GM21515 (cell line): ENCODE measurements at regions not wholly inside any gene's neighbourhood (a gene's known extent, or its start where the extent isn't known, plus 50 kb on each side); places are given as distances from the start of the nearest gene placed in this dataset.
"Not testable (repeated sequence)": the region's sequence is repeated elsewhere in the genome, so short reads cannot be mapped to it uniquely, and the experiment has no call there.

ENCODE experiments used
- ATAC-seq: cut with Tn5 transposase; IDR thresholded peaks from one replicate; pipeline ENCODE4 v1.9.1; 2021; ENCODE audit not compliant: unreplicated experiment

DNA sequence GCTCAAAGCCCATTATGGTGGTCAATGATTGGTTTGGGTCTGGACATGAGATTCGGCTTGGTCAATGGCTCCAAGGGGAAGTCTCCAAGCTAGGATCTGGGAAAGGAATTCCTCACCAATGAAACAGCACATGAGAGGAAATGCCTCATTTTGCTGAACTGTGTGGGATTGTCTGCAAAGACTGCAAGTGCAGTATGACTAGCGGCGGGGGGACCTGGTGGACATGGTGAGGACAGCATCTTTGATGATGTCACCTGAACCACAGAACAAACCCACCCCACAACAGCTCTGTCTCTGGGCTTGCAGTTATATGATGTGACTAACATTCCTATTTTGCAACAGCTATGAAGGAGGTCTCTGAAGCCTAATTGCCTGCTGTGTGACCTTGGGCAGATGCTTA, 50.6 kb upstream of the NKD1 start:
- no peak for ATAC-seq

GRCh38 chr16:50496990-50497389, 51.2 kb upstream of the NKD1 start:
- ATAC-seq: no peak

DNA sequence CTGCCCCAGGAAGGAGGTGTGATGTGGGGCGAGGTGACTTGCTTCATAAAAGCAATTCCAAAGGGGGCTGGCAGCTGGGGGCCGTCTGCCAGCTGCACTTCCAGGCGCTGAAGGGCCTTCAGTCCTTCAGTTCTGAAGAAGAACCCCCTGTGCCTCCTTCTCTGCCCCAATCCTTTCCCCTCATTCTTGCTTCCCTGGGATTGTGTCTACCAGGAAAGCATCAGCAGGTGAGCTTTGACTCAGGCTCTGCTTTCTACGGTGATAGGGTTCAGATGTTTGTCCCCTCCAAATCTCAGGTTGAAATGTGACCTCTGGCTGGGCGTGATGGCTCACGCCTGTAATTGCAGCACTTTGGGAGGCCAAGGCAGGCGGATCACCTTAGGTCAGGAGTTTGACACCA, 52.5 kb upstream of the NKD1 start:
- no peak for ATAC-seq

DNA sequence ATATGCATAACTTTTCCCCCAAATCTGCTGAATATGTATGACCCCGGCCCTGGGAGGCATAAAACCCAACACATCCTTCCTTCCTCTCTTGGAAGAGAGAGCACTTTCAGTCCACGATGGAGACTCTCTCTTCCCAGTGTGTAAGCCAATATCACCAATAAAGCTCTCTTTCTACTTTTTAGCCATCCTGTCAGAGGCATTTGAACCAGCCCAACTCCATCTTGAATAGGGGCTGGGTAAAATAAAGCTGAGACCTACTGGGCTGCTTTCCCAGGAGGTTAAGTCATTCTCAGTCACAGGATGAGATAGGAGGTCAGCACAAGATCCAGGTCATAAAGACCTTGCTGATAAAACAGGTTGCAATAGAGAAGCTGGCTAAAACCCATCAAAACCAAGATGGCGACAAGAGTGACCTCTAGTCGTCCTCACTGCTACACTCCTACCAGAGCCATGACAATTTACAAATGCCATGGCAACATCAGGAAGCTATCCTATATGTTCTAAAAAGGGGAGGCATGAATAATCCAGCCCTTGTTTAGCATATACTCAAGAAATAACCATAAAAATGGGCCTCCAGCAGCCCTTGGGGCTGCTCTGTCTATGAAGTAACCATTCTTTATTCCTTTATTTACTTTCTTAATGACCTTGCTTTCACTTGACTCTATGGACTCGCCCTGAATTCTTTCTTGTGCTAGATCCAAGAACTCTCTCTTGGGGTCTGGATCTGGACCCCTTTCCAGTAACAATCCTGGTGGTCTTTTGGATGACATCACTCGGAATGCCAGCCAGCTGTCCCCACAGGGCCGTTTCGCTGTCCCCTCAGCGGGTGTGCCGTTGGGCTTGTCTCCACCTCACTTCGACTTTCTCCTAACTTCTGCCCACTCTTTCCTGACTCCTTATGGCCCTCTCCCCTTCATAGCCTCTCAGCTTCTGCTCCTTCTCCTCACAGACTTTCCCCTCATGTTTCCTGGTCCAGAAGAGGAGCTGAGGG, 53.4 kb upstream of the NKD1 start:
- ATAC-seq: no peak

GRCh38 chr16:50491516-50491915, 56.7 kb upstream of the NKD1 start:
- no peak for ATAC-seq

DNA sequence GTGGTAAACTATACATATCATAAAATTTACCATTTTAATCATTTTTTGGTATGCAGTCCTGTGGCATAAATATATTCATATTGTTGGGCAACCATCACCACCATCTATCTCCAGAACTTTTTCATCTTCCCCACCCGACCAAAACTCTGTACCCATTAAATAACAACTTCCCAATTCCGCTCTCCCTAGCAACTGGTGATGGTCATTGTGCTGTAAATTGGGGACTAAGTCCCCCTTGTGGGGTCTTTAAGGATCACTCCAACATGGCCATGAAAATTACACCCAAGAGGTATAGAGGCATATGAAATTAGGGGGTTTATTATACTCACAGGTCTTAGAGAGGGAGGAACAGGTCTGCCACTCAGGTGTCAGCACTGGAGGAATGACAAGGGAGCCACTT, 57.4 kb upstream of the NKD1 start:
- ATAC-seq: no peak

- no peak for ATAC-seq
Observed at GRCh38 chr16:50489182-50489581, 59.0 kb upstream of the NKD1 start.

GRCh38 chr16:50487528-50487927, 60.7 kb upstream of the NKD1 start:
- ATAC-seq: no peak

DNA sequence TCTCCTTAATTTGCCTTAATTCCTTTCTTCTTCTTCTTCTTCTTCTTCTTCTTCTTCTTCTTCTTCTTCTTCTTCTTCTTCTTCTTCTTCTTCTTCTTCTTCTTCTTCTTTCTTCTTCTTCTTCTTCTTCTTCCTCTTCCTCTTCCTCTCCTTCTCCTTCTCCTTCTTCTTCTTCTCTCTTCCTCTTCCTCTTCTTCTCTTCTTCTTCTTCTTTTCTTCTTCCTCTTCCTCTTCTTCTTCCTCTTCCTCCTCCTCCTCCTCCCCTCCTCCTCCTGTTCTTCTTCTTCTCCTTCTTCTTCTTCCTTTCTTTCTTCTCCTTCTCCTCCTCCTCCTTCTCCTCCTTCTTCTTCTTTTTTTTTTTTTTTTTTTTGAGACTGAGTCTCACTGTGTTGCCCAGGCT, 62.0 kb upstream of the NKD1 start:
- ATAC-seq: not testable (repeated sequence)

GRCh38 chr16:50485232-50485631, 63.0 kb upstream of the NKD1 start:
- ATAC-seq: no peak

- ATAC-seq: no peak
Observed at GRCh38 chr16:50482271-50482670, 65.9 kb upstream of the NKD1 start.

GRCh38 chr16:50480206-50480605, 68.0 kb upstream of the NKD1 start:
- ATAC-seq: no peak

GRCh38 chr16:50479771-50480170, 68.4 kb upstream of the NKD1 start:
- no peak for ATAC-seq

- ATAC-seq: no peak
Observed at GRCh38 chr16:50478773-50479149, 69.4 kb upstream of the NKD1 start.

DNA sequence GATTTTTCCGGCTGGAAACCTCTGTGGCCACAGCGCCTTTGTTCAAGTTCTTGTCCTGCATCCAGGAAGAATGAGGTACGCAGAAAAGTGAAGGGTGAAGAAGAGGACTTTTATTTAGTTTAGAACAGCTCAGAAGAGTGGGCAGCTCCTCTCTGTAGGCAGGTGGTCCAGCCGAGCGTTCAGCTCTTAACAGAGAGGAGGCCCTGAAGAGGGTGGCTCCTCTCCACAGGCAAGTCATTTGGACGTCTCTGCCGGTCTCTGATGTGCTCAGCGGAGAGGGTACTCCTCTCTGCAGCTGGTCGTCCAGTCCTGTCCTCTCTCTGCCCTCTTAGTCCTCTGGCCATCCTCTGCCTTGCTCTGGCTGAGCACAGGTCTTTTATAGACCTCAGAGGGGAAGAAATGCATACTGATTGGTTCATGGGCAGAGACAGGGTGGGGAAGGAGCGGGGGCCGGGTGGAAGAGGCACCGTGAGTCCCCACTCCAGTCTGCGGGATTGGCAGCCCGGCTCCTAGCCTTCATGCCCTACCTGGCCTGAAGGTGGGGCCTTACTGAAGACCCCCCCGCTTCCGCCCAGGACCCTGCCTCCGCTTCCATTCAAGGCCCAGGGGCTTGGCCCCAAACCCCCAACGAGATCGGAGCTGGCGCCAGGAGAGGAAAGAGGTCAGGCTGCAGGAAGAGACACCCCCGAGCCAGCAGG, 70.0 kb upstream of the NKD1 start:
- ATAC-seq: no peak

DNA sequence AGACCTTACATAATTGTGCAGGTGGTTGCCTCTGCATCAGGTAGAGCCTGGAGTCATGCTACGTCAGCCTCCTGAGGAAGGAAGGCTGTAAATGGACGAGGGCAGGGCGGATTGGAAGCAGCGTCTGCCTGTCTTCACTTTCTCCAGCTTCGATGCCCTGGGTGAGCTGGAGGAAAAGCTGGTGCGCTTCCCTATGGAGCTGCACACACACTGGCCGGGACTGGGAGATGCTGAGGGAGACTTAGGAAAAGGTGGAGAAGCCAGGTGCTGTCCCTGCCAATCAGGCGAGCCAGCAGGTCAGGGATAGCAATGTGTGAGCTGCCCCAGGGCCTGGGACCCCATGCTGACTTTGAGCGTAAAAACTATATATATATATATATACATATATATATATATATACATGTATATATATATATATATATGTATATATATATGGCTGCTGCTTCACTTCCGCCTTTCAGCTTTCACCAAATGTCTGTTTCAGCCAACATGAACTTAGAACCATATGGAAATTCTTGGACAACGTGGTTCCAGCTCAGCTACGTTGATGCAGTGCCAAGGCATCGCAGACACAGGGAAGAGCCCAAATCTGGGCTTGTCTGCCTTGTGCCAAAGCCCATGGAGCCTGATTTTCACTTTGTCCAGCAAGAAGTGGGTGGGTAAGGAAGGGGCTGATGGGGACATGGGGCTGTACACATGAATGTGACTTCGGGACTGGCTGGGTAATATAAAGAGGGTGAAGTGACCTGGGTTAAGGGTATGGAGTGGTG, 71.5 kb upstream of the NKD1 start:
- ATAC-seq: no peak

DNA sequence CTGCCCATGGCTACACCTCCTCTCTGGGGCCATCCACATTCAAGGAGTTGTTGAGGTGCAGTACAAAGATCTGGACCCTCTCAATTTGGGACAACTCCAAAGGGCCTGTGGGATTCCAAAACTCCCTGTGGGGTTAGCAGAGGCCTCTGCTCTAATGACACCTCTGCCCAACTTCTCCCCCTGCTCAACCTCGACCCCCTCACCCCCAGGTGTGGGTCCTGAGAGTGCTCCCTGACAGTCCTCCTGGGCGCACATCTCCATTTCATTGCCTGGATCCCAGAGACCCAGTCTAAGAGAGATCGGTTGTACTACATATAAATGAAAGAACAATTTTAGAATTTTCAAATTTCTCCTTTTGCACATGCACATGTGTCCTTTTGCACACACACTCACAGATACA, 73.0 kb upstream of the NKD1 start:
- no peak for ATAC-seq

DNA sequence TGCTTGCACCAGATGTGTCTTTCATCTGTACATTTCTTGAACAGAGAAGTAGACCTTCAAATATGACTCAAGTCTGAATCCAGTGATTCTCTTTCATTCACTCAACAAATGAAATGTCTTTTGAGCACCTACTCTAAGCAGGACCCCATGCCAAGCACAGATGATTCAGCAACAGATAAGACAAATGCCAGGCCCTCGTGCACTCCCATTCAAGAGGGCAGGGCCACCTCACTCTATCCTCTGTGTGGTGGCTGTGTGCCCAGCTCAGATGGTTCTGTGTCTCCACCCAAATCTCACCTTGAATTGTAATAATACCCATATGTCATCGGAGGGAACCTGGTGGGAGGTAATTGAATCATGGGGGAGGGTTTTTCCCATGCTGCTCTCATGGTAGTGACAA, 74.1 kb upstream of the NKD1 start:
- ATAC-seq: no peak

DNA sequence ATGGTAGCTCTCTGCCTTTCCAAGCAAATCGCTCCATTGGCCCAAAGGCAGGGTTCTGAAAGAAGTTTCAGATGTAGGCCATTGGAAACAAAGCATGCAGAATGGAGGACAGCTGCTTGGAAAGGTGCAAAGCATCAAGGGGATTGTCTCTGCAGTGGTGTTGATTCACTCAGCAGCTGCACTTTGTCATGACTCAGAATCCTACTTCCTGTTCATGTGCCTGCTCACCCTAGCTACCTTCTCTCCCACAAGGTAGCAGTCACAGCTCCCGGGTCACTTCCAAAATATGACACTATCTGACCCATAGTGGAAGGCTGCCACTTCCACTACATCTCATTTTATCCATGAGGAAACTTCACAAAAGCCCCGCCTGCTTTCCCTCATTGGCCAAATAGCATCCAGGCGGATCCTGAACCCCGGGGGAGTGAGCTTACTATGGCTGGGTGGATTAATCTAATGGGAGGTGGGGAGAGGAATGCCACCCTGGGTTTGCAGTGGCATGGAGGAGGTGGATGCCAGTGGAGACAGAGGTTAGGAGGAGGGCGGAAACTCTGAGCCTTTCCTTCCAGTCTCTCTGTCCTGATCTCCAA, 74.7 kb upstream of the NKD1 start:
- ATAC-seq: peak; percentile 65

DNA sequence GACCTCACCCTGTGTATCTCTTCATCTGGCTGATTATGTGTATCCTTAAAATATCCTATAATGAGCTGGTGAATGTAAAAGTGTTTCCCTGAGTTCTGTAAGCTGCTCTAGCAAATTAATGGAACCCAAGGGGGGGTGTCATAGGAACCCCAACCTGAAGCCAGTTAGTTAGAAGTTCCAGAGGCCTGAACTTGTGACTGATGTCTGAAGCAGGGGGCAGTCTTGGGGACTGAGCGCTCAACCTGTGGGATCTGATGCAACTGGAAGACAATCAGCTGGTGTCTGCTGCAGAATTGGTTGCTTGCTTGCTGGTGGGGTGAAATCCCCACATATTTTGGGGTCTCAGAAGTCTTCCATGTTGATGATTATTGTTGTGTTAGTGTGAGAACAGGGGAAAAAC, 75.7 kb upstream of the NKD1 start:
- ATAC-seq: no peak

GRCh38 chr16:50470687-50471086, 77.5 kb upstream of the NKD1 start:
- no peak for ATAC-seq
